Endodermal cell (in vitro differentiated cells): ENCODE measurements at regions not wholly inside any gene's neighbourhood (a gene's known extent, or its start where the extent isn't known, plus 50 kb on each side); places are given as distances from the start of the nearest gene placed in this dataset.
"Not testable (repeated sequence)": the region's sequence is repeated elsewhere in the genome, so short reads cannot be mapped to it uniquely, and the experiment has no call there.

Experiments used
- DNase-seq: peaks from one replicate; pipeline ENCODE4 v3.0.0-alpha.2; 2017
- H3K27ac ChIP-seq: 2 replicates; pipeline ENCODE4 v1.5.1; 2013; ENCODE audit warnings: mild to moderate bottlenecking, low read depth, low read length, moderate library complexity
- H3K27me3 ChIP-seq: 2 replicates; pipeline ENCODE4 v1.6.1; 2013; ENCODE audit warnings: mild to moderate bottlenecking, low read length, moderate library complexity; ENCODE audit not compliant: insufficient read depth, control insufficient read depth, poor library complexity, severe bottlenecking
- H3K36me3 ChIP-seq: 2 replicates; pipeline ENCODE4 v1.7.0; 2013; ENCODE audit warnings: mild to moderate bottlenecking, low read length, moderate library complexity; ENCODE audit not compliant: control insufficient read depth, insufficient read depth
- H3K4me1 ChIP-seq: one replicate; pipeline ENCODE4 v1.7.0; 2013; ENCODE audit warnings: low read length; ENCODE audit not compliant: control insufficient read depth, insufficient read depth
- H3K4me3 ChIP-seq: 2 replicates; pipeline ENCODE4 v1.5.1; 2013; ENCODE audit warnings: mild to moderate bottlenecking, low read length, moderate library complexity
- H3K9ac ChIP-seq: 2 replicates; pipeline ENCODE4 v1.6.1; 2013; ENCODE audit warnings: mild to moderate bottlenecking, low read length, moderate library complexity; ENCODE audit not compliant: poor library complexity, severe bottlenecking; ENCODE audit errors: extremely low read depth
- H3K9me3 ChIP-seq: 2 replicates; pipeline ENCODE4 v1.6.1; 2013; ENCODE audit warnings: mild to moderate bottlenecking, low read length, moderate library complexity; ENCODE audit not compliant: control insufficient read depth
- H3K27ac Mint-ChIP-seq: 2 replicates; pipeline ENCODE4 v1.8.0; 2020; ENCODE audit warnings: mixed read lengths
- H3K27me3 Mint-ChIP-seq: 2 replicates; pipeline ENCODE4 v1.8.0; 2021; ENCODE audit warnings: mild to moderate bottlenecking, mixed read lengths; ENCODE audit not compliant: insufficient read depth
- H3K36me3 Mint-ChIP-seq: 2 replicates; pipeline ENCODE4 v1.8.0; 2020; ENCODE audit warnings: low read depth, mixed read lengths
- H3K4me1 Mint-ChIP-seq: 2 replicates; pipeline ENCODE4 v1.8.0; 2020; ENCODE audit warnings: mixed read lengths
- H3K4me3 Mint-ChIP-seq: 2 replicates; pipeline ENCODE4 v1.8.0; 2020; ENCODE audit warnings: mild to moderate bottlenecking, moderate library complexity, mixed read lengths
- H3K9me3 Mint-ChIP-seq: 2 replicates; pipeline ENCODE4 v1.8.0; 2020; ENCODE audit warnings: mild to moderate bottlenecking, mixed read lengths
- WGBS, 2 experiments: methylation state at CpG; one replicate each; pipeline versions ENCODE4 v1.1.5 to v1.1.7; 2013; ENCODE audit warnings: missing lambda C conversion rate in 2 of 2, mixed read lengths in 1 of 2; ENCODE audit not compliant: insufficient coverage in 1 of 2, insufficient read length in 1 of 2; 5-methylcytosine and 5-hydroxymethylcytosine counted together
- TF ChIP-seq, protein P1 (sequence below): fragments of 200-600 bp; sonication (generic); conservative IDR thresholded peaks from 2 replicates; pipeline ENCODE4 v1.5.0; 2021; ENCODE audit warnings: antibody characterized with exemption, mild to moderate bottlenecking

DNA sequence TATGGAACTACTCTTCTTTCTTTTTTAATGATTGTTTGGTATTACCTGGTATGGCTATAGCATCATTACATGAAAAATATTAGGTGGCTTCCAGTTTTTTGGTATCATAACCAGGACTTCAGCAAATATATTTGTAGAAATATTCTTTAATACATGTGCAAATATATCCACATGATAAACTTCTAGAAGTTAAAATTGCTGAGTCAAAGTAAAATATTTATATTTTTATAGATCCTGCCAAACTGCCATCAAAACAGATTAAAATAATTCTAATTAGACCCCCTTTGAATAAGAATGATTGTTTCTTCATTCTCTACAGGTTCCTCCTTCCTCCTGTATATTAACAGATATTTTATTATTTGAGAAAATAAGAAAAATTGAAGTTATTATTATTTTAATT lies 708.5 kb upstream of the INTU start:
- H3K27ac ChIP-seq = no peak overlapping the region
- Mint-ChIP-seq H3K4me1 (no peaks in the 10 kb centered on the region), H3K4me3 (no peak overlapping the region), H3K9me3 (peaks cover 20% of the 10 kb centered on the region), H3K27me3 (no peaks in the 10 kb centered on the region), H3K27ac (no peak overlapping the region), H3K36me3 (no peaks in the 10 kb centered on the region)
- H3K36me3 ChIP-seq = no peaks in the 10 kb centered on the region
- H3K9me3 ChIP-seq = no peaks in the 10 kb centered on the region
- TF ChIP-seq, protein P1, sequence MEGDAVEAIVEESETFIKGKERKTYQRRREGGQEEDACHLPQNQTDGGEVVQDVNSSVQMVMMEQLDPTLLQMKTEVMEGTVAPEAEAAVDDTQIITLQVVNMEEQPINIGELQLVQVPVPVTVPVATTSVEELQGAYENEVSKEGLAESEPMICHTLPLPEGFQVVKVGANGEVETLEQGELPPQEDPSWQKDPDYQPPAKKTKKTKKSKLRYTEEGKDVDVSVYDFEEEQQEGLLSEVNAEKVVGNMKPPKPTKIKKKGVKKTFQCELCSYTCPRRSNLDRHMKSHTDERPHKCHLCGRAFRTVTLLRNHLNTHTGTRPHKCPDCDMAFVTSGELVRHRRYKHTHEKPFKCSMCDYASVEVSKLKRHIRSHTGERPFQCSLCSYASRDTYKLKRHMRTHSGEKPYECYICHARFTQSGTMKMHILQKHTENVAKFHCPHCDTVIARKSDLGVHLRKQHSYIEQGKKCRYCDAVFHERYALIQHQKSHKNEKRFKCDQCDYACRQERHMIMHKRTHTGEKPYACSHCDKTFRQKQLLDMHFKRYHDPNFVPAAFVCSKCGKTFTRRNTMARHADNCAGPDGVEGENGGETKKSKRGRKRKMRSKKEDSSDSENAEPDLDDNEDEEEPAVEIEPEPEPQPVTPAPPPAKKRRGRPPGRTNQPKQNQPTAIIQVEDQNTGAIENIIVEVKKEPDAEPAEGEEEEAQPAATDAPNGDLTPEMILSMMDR = no peak
- H3K4me1 ChIP-seq = no peaks in the 10 kb centered on the region
- H3K9ac ChIP-seq = no peak overlapping the region
- no peak overlapping the region for H3K4me3 ChIP-seq
- H3K27me3 ChIP-seq = no peaks in the 10 kb centered on the region
- DNase-seq = no peak

DNA sequence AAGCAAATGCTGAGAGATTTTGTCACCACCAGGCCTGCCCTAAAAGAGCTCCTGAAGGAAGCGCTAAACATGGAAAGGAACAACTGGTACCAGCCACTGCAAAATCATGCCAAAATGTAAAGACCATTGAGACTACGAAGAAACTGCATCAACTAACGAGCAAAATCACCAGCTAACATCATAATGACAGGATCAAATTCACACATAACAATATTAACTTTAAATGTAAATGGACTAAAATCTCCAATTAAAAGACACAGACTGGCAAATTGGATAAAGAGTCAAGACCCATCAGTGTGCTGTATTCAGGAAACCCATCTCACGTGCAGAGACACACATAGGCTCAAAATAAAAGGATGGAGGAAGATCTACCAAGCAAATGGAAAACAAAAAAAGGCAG lies 702.7 kb upstream of the INTU start:
- H3K9me3 Mint-ChIP-seq, H3K27me3 ChIP-seq, H3K36me3 ChIP-seq, H3K9me3 ChIP-seq, H3K27ac Mint-ChIP-seq, DNase-seq, H3K4me3 Mint-ChIP-seq, H3K4me1 ChIP-seq, H3K36me3 Mint-ChIP-seq, H3K27ac ChIP-seq, H3K4me1 Mint-ChIP-seq, H3K4me3 ChIP-seq, H3K9ac ChIP-seq, H3K27me3 Mint-ChIP-seq: not testable (repeated sequence)
- 40% methylated on average over 1 of the region's 4 CpGs; no CpG with 5 or more reads in 1 of the 2 experiments for WGBS, 2 experiments

DNA sequence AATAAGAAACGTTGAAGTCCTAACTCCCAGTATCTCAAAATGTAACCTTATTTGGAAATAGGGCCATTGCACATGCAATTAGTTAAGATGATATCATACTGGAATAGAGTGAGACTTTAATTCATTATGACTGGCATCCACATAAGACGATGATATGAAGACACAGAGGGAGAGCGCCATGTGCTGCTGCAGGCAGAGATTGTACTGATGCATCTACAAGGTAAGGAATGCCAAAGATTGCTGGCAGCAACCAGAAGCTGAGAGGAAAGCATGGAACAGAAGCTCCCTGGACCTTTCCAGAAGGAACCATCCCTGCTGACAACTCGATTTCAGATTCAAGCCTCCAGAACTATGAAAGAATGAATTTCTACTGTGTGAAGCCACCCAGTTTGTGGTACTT lies 697.0 kb upstream of the INTU start:
- peaks cover 4% of the 10 kb centered on the region for H3K4me1 Mint-ChIP-seq
- no peaks in the 10 kb centered on the region for H3K9me3 ChIP-seq

DNA sequence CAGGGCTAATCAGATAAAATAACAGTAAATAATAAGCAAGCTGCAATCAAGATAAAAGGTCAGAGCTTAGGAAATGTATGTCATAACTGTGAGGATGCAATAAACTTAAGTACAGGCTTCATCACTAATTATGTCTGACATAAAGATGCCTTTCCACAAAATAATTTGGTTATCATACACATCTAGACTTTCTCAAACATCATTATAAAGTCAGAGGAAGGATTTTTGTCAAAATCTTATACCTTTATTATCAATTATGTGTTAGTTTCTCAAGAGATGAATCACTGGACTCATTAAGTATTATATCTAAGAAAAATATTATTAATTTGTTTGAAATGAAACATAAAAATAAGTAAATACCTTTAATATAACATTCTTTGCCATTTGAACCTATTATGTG lies 695.4 kb upstream of the INTU start:
- Histone ChIP-seq H3K27me3 (no peaks in the 10 kb centered on the region), H3K4me1 (no peaks in the 10 kb centered on the region), H3K4me3 (no peak overlapping the region), H3K27ac (no peak overlapping the region), H3K9me3 (no peaks in the 10 kb centered on the region), H3K9ac (no peak overlapping the region), H3K36me3 (no peaks in the 10 kb centered on the region)
- no peaks in the 10 kb centered on the region for H3K36me3 Mint-ChIP-seq
- TF ChIP-seq, protein P1 = no peak
- H3K9me3 Mint-ChIP-seq = no peaks in the 10 kb centered on the region
- H3K27ac Mint-ChIP-seq = no peak overlapping the region
- peaks cover 4% of the 10 kb centered on the region for H3K4me1 Mint-ChIP-seq
- no peaks in the 10 kb centered on the region for H3K27me3 Mint-ChIP-seq
- no peak for DNase-seq
- no peak overlapping the region for H3K4me3 Mint-ChIP-seq

More for the DNA sequence above, 697.0 kb upstream of the INTU start:
- H3K4me1 ChIP-seq = no peaks in the 10 kb centered on the region
- H3K4me3 ChIP-seq = no peak overlapping the region
- 92 to 100% methylated on average over 2 to 4 of the region's 4 CpGs for WGBS, 2 experiments
- H3K4me3 Mint-ChIP-seq = no peak overlapping the region
- H3K27me3 ChIP-seq = no peaks in the 10 kb centered on the region
- H3K27ac ChIP-seq = no peak overlapping the region
- no peaks in the 10 kb centered on the region for H3K9me3 Mint-ChIP-seq
- H3K9ac ChIP-seq = no peak overlapping the region
- no peak overlapping the region for H3K27ac Mint-ChIP-seq
- DNase-seq = no peak
- no peaks in the 10 kb centered on the region for H3K27me3 Mint-ChIP-seq
- TF ChIP-seq, protein P1 = no peak
- no peaks in the 10 kb centered on the region for H3K36me3 ChIP-seq
- no peaks in the 10 kb centered on the region for H3K36me3 Mint-ChIP-seq
